NCI-H1092 treated with DMSO at 0.1 percent for 48 hours (cell line): ENCODE measurements at regions not wholly inside any gene's neighbourhood (a gene's known extent, or its start where the extent isn't known, plus 50 kb on each side); places are given as distances from the start of the nearest gene placed in this dataset.

ENCODE experiments used
- DNase-seq: peaks from one replicate; lab custom pipeline; 2025; lab: John Stamatoyannopoulos, UW

GRCh38 chr2:220046507-220046906 is 419.1 kb downstream of the SLC4A3 start:
- no peak for DNase-seq

- no peak for DNase-seq
These were observed 424.3 kb downstream of the SLC4A3 start for GRCh38 chr2:220051716-220052115.

- no peak for DNase-seq
These were observed 426.5 kb downstream of the SLC4A3 start for GRCh38 chr2:220053919-220054318.

GRCh38 chr2:220057391-220057790 is 430.0 kb downstream of the SLC4A3 start:
- DNase-seq: no peak

GRCh38 chr2:220057916-220058315 is 430.5 kb downstream of the SLC4A3 start:
- DNase-seq: no peak

- no peak for DNase-seq
These were observed 436.9 kb downstream of the SLC4A3 start for GRCh38 chr2:220064111-220065030.

GRCh38 chr2:220065581-220065980 is 438.2 kb downstream of the SLC4A3 start:
- no peak for DNase-seq

GRCh38 chr2:220068846-220069245 is 441.4 kb downstream of the SLC4A3 start:
- no peak for DNase-seq

- no peak for DNase-seq
These were observed 442.9 kb downstream of the SLC4A3 start for GRCh38 chr2:220070349-220070748.

- DNase-seq: no peak
These were observed 444.3 kb downstream of the SLC4A3 start for GRCh38 chr2:220071696-220072095.

- no peak for DNase-seq
These were observed 445.3 kb downstream of the SLC4A3 start for GRCh38 chr2:220072669-220073220.

- DNase-seq: no peak
These were observed 448.4 kb downstream of the SLC4A3 start for GRCh38 chr2:220075835-220076234.

- no peak for DNase-seq
These were observed 449.3 kb downstream of the SLC4A3 start for GRCh38 chr2:220076734-220077133.

- DNase-seq: no peak
These were observed 450.1 kb downstream of the SLC4A3 start for GRCh38 chr2:220077488-220077887.

- DNase-seq: no peak
These were observed 451.0 kb downstream of the SLC4A3 start for GRCh38 chr2:220078439-220078838.

- no peak for DNase-seq
These were observed 452.2 kb downstream of the SLC4A3 start for GRCh38 chr2:220079595-220079994.

- DNase-seq: no peak
These were observed 453.7 kb downstream of the SLC4A3 start for GRCh38 chr2:220081171-220081570.

- DNase-seq: no peak
These were observed 462.6 kb downstream of the SLC4A3 start for GRCh38 chr2:220090050-220090449.

- no peak for DNase-seq
These were observed 469.0 kb downstream of the SLC4A3 start for GRCh38 chr2:220096406-220096805.

GRCh38 chr2:220101980-220102379 is 474.6 kb downstream of the SLC4A3 start:
- DNase-seq: no peak

- no peak for DNase-seq
These were observed 476.2 kb downstream of the SLC4A3 start for GRCh38 chr2:220103596-220103995.

GRCh38 chr2:220104871-220105351 is 477.5 kb downstream of the SLC4A3 start:
- no peak for DNase-seq

- no peak for DNase-seq
These were observed 478.6 kb downstream of the SLC4A3 start for GRCh38 chr2:220106065-220106464.
